ENCODE measurements at regions not wholly inside any gene's neighbourhood (a gene's known extent, or its start where the extent isn't known, plus 50 kb on each side); places are given as distances from the start of the nearest gene placed in this dataset.

DNA sequence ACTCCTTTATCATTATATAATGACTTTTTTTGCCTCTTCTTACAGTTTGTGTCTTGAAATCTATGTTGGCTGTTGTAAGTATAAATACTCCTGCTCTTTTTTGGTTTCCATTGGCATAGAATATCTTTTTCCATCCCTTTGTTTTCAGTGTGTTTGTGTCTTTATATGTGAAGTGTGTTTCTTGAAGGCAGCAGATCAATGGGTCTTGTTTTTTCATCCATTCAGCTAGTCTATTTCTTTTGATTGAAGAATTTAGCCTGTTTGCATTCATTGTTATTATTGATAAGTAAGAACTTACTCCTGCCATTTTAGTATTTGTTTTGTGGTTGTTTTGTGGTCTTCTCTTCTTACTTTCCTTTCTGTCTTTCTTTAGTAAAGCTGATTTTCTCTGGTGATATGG is 322.8 kb downstream of the PLA2G4A start:
- Histone ChIP-seq H4K20me1 (replicated peaks; ENCODE audit: insufficient read depth) (no peaks in the 10 kb centered on the region), H3K36me3 (ENCODE audit: insufficient read depth) (no peaks in the 10 kb centered on the region), H3F3A (replicated peaks; ENCODE audit: low read depth) (no peaks in the 10 kb centered on the region), H3K9me2 (ENCODE audit: insufficient read depth) (no peaks in the 10 kb centered on the region), H3K4me1 (ENCODE audit: insufficient read depth) (no peaks in the 10 kb centered on the region), H3K4me3 (no peak overlapping the region), H3K4me2 (no peak overlapping the region), H2AFZ (no peak overlapping the region), H3K27me3 (ENCODE audit: insufficient read depth) (no peaks in the 10 kb centered on the region), H3K27ac (ENCODE audit: low read depth) (no peak overlapping the region), H3K79me2 (replicated peaks; ENCODE audit: insufficient read depth) (no peaks in the 10 kb centered on the region)
- Mint-ChIP-seq H3K4me1 (no peaks in the 10 kb centered on the region), H3K27me3 (ENCODE audit: insufficient read depth, low read depth, poor library complexity) (peaks cover 8% of the 10 kb centered on the region), H3K27ac (no peak overlapping the region), H3K9me3 (peaks cover 17% of the 10 kb centered on the region), H3K4me3 (no peak overlapping the region), H3K36me3 (ENCODE audit: low read depth) (no peaks in the 10 kb centered on the region; the same call in 2 of the 3 replicates)
- TF ChIP-seq JUNB (IDR thresholded peaks at IDR 0.05; ENCODE audit: unreplicated experiment) (no peak), STAT1 (IDR thresholded peaks at IDR 0.05; ENCODE audit: unreplicated experiment) (no peak)
- TF ChIP-seq, protein P1, sequence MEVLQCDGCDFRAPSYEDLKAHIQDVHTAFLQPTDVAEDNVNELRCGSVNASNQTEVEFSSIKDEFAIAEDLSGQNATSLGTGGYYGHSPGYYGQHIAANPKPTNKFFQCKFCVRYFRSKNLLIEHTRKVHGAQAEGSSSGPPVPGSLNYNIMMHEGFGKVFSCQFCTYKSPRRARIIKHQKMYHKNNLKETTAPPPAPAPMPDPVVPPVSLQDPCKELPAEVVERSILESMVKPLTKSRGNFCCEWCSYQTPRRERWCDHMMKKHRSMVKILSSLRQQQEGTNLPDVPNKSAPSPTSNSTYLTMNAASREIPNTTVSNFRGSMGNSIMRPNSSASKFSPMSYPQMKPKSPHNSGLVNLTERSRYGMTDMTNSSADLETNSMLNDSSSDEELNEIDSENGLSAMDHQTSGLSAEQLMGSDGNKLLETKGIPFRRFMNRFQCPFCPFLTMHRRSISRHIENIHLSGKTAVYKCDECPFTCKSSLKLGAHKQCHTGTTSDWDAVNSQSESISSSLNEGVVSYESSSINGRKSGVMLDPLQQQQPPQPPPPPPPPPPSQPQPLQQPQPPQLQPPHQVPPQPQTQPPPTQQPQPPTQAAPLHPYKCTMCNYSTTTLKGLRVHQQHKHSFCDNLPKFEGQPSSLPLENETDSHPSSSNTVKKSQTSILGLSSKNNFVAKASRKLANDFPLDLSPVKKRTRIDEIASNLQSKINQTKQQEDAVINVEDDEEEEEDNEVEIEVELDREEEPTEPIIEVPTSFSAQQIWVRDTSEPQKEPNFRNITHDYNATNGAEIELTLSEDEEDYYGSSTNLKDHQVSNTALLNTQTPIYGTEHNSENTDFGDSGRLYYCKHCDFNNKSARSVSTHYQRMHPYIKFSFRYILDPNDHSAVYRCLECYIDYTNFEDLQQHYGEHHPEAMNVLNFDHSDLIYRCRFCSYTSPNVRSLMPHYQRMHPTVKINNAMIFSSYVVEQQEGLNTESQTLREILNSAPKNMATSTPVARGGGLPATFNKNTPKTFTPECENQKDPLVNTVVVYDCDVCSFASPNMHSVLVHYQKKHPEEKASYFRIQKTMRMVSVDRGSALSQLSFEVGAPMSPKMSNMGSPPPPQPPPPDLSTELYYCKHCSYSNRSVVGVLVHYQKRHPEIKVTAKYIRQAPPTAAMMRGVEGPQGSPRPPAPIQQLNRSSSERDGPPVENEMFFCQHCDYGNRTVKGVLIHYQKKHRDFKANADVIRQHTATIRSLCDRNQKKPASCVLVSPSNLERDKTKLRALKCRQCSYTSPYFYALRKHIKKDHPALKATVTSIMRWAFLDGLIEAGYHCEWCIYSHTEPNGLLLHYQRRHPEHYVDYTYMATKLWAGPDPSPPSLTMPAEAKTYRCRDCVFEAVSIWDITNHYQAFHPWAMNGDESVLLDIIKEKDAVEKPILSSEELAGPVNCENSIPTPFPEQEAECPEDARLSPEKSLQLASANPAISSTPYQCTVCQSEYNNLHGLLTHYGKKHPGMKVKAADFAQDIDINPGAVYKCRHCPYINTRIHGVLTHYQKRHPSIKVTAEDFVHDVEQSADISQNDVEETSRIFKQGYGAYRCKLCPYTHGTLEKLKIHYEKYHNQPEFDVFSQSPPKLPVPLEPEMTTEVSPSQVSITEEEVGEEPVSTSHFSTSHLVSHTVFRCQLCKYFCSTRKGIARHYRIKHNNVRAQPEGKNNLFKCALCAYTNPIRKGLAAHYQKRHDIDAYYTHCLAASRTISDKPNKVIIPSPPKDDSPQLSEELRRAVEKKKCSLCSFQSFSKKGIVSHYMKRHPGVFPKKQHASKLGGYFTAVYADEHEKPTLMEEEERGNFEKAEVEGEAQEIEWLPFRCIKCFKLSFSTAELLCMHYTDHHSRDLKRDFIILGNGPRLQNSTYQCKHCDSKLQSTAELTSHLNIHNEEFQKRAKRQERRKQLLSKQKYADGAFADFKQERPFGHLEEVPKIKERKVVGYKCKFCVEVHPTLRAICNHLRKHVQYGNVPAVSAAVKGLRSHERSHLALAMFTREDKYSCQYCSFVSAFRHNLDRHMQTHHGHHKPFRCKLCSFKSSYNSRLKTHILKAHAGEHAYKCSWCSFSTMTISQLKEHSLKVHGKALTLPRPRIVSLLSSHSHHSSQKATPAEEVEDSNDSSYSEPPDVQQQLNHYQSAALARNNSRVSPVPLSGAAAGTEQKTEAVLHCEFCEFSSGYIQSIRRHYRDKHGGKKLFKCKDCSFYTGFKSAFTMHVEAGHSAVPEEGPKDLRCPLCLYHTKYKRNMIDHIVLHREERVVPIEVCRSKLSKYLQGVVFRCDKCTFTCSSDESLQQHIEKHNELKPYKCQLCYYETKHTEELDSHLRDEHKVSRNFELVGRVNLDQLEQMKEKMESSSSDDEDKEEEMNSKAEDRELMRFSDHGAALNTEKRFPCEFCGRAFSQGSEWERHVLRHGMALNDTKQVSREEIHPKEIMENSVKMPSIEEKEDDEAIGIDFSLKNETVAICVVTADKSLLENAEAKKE (CRISPR knock-in tag; IDR thresholded peaks at IDR 0.05) = no peak
- DNase-seq (ENCODE audit: low spot score) (no peak), ATAC-seq (no peak)

- Mint-ChIP-seq H3K27me3 (ENCODE audit: insufficient read depth, low read depth, poor library complexity) (peaks cover 9% of the 10 kb centered on the region), H3K27ac (no peak overlapping the region), H3K4me1 (peaks cover 4% of the 10 kb centered on the region; the same call in 2 of the 3 replicates), H3K4me3 (no peak overlapping the region), H3K36me3 (ENCODE audit: low read depth) (no peaks in the 10 kb centered on the region; the same call in 2 of the 3 replicates), H3K9me3 (peaks cover 17% of the 10 kb centered on the region)
- no peaks in the 10 kb centered on the region for H3K4me1 ChIP-seq (ENCODE audit: insufficient read depth)
- H3K4me2 ChIP-seq = no peak overlapping the region
- H3K36me3 ChIP-seq (ENCODE audit: insufficient read depth) = no peaks in the 10 kb centered on the region
- no peaks in the 10 kb centered on the region for H3K79me2 ChIP-seq (replicated peaks; ENCODE audit: insufficient read depth)
- no peak for DNase-seq (ENCODE audit: low spot score)
- ATAC-seq = no peak
- no peaks in the 10 kb centered on the region for H3K27me3 ChIP-seq (ENCODE audit: insufficient read depth)
- H3K4me3 ChIP-seq = no peak overlapping the region
- H3F3A ChIP-seq (replicated peaks; ENCODE audit: low read depth) = no peaks in the 10 kb centered on the region
- no peak overlapping the region for H3K27ac ChIP-seq (ENCODE audit: low read depth)
- no peak overlapping the region for H2AFZ ChIP-seq
- no peaks in the 10 kb centered on the region for H4K20me1 ChIP-seq (replicated peaks; ENCODE audit: insufficient read depth)
- no peaks in the 10 kb centered on the region for H3K9me2 ChIP-seq (ENCODE audit: insufficient read depth)
- TF ChIP-seq EZH2phosphoT487 (IDR thresholded peaks at IDR 0.05; ENCODE audit: unreplicated experiment) (no peak), ZNF114 (CRISPR knock-in tag; IDR thresholded peaks at IDR 0.05) (no peak), JUNB (IDR thresholded peaks at IDR 0.05; ENCODE audit: unreplicated experiment) (no peak), POLR2AphosphoS5 (IDR thresholded peaks at IDR 0.05; ENCODE audit: low read depth) (no peak), ZNF331 (CRISPR knock-in tag; IDR thresholded peaks at IDR 0.05; ENCODE audit: low read depth) (no peak)
- TF ChIP-seq, protein P2, sequence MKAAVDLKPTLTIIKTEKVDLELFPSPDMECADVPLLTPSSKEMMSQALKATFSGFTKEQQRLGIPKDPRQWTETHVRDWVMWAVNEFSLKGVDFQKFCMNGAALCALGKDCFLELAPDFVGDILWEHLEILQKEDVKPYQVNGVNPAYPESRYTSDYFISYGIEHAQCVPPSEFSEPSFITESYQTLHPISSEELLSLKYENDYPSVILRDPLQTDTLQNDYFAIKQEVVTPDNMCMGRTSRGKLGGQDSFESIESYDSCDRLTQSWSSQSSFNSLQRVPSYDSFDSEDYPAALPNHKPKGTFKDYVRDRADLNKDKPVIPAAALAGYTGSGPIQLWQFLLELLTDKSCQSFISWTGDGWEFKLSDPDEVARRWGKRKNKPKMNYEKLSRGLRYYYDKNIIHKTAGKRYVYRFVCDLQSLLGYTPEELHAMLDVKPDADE (IDR thresholded peaks at IDR 0.05) = no peak
- TF ChIP-seq, protein P3, sequence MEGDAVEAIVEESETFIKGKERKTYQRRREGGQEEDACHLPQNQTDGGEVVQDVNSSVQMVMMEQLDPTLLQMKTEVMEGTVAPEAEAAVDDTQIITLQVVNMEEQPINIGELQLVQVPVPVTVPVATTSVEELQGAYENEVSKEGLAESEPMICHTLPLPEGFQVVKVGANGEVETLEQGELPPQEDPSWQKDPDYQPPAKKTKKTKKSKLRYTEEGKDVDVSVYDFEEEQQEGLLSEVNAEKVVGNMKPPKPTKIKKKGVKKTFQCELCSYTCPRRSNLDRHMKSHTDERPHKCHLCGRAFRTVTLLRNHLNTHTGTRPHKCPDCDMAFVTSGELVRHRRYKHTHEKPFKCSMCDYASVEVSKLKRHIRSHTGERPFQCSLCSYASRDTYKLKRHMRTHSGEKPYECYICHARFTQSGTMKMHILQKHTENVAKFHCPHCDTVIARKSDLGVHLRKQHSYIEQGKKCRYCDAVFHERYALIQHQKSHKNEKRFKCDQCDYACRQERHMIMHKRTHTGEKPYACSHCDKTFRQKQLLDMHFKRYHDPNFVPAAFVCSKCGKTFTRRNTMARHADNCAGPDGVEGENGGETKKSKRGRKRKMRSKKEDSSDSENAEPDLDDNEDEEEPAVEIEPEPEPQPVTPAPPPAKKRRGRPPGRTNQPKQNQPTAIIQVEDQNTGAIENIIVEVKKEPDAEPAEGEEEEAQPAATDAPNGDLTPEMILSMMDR (conservative IDR thresholded peaks at IDR 0.05; ENCODE audit: low read depth in 2 of 2) = no peak
These were observed 324.3 kb downstream of the PLA2G4A start for GRCh38 chr1:187153047-187153446.

Data from GM23338 (cell line).